ENCODE measurements at regions not wholly inside any gene's neighbourhood (a gene's known extent, or its start where the extent isn't known, plus 50 kb on each side); places are given as distances from the start of the nearest gene placed in this dataset.

DNA sequence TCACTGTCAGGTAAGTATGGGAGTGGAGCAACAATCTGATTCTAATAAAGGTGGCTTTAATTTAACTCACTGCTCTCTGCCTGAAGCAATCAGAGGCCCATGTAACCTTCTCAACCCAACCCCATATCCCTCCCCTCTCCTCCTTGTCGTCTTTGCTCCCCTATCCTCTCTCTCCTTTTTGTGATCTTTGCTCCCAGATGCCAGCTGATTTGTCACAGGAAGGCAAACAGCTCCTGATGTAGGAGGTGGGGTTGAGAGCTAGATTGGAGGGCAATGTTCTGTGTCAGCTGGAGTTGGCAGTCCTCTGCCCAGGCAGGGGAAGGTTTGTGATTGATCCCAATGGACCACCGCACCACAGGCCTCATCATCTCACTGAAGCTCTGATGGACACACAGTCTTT, 101.4 kb upstream of the PIK3CG start:
- Histone ChIP-seq H2BK5ac (ENCODE audit: low read depth, low read length, poor library complexity, severe bottlenecking) (no peak overlapping the region), H4K5ac (ENCODE audit: low read depth, low read length) (no peak overlapping the region), H3K79me1 (ENCODE audit: low read depth in 1 of 2, low read length in 2 of 2) (peaks cover 31 to 55% of the 10 kb centered on the region in 2 experiments), H3K14ac (replicated peaks; ENCODE audit: low read depth, low read length) (no peak overlapping the region), H3K4me2 (ENCODE audit: low read depth, low read length) (no peak overlapping the region), H4K20me1 (ENCODE audit: insufficient read depth, low read length) (no peaks in the 10 kb centered on the region), H3K4ac (ENCODE audit: low read depth, low read length) (peak overlapping the region; percentile 37; the same call in 1 of the 2 replicates), H4K8ac (ENCODE audit: low read depth in 2 of 2, low read length in 2 of 2) (no peak overlapping the region), H2AK5ac (ENCODE audit: low read depth, low read length) (peak overlapping the region; percentile 62), H3K23ac (ENCODE audit: low read depth, low read length) (no peak overlapping the region; the same call in 1 of the 2 replicates), H3K36me3 (ENCODE audit: control insufficient read depth, insufficient read depth, low read length) (no peaks in the 10 kb centered on the region), H3K4me1 (ENCODE audit: control insufficient read depth, insufficient read depth, low read length) (peaks cover 17% of the 10 kb centered on the region), H2AK9ac (replicated peaks; ENCODE audit: low read depth, low read length, poor library complexity) (no peak overlapping the region), H2BK120ac (ENCODE audit: low read depth, low read length) (no peak overlapping the region; the same call in 1 of the 2 replicates), H4K91ac (ENCODE audit: insufficient read depth, low read depth, low read length) (peak overlapping the region; percentile 24; the same call in 1 of the 2 replicates), H3K27ac (ENCODE audit: insufficient read depth, low read length) (no peak overlapping the region), H3K9ac (ENCODE audit: low read depth, low read length) (no peak overlapping the region), H2BK15ac (ENCODE audit: low read depth, low read length) (no peak overlapping the region; the same call in 2 of the 3 replicates), H3K56ac (ENCODE audit: extremely low read depth, insufficient read depth, low read length) (no peak overlapping the region), H3K9me1 (ENCODE audit: insufficient read depth, low read length) (peaks cover 11% of the 10 kb centered on the region), H3K4me3 (ENCODE audit: insufficient read depth, low read depth, low read length) (no peak overlapping the region), H2BK20ac (ENCODE audit: low read depth, low read length) (no peak overlapping the region), H3K27me3 (ENCODE audit: control insufficient read depth, insufficient read depth, low read length) (no peaks in the 10 kb centered on the region), H3K9me3 (ENCODE audit: control insufficient read depth, insufficient read depth, low read length) (no peaks in the 10 kb centered on the region), H3K18ac (ENCODE audit: low read depth, low read length) (no peak overlapping the region), H2AFZ (replicated peaks; ENCODE audit: low read length, poor library complexity) (no peak overlapping the region)
- no peak for TF ChIP-seq CTCF (conservative IDR thresholded peaks at IDR 0.05; ENCODE audit: low read depth, low read length)
- TF ChIP-seq POLR2A (IDR thresholded peaks at IDR 0.05; ENCODE audit: low read depth, low read length), result no peak
- no peak for TF ChIP-seq MAZ (IDR thresholded peaks at IDR 0.05; ENCODE audit: borderline replicate concordance, low read depth, low read length)
- TF ChIP-seq, protein P1, sequence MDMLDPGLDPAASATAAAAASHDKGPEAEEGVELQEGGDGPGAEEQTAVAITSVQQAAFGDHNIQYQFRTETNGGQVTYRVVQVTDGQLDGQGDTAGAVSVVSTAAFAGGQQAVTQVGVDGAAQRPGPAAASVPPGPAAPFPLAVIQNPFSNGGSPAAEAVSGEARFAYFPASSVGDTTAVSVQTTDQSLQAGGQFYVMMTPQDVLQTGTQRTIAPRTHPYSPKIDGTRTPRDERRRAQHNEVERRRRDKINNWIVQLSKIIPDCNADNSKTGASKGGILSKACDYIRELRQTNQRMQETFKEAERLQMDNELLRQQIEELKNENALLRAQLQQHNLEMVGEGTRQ (IDR thresholded peaks at IDR 0.05; ENCODE audit: low read depth, low read length), result no peak
- TF ChIP-seq CHD1 (IDR thresholded peaks at IDR 0.05; ENCODE audit: low read depth, low read length), result no peak
- no peak for TF ChIP-seq CEBPB (IDR thresholded peaks at IDR 0.05; ENCODE audit: low read depth, low read length)
- no peak for TF ChIP-seq FOS (IDR thresholded peaks at IDR 0.05; ENCODE audit: low read depth, low read length)
- TF ChIP-seq RCOR1 (IDR thresholded peaks at IDR 0.05; ENCODE audit: insufficient replicate concordance, low read length), result no peak
- TF ChIP-seq BHLHE40 (IDR thresholded peaks at IDR 0.05; ENCODE audit: low read depth, low read length), result no peak
- TF ChIP-seq SMC3 (IDR thresholded peaks at IDR 0.05; ENCODE audit: low read depth, low read length), result no peak
- TF ChIP-seq MAFK (IDR thresholded peaks at IDR 0.05; ENCODE audit: low read depth, low read length), result no peak
- TF ChIP-seq RFX5 (IDR thresholded peaks at IDR 0.05; ENCODE audit: low read depth, low read length), result no peak
- TF ChIP-seq, protein P2, sequence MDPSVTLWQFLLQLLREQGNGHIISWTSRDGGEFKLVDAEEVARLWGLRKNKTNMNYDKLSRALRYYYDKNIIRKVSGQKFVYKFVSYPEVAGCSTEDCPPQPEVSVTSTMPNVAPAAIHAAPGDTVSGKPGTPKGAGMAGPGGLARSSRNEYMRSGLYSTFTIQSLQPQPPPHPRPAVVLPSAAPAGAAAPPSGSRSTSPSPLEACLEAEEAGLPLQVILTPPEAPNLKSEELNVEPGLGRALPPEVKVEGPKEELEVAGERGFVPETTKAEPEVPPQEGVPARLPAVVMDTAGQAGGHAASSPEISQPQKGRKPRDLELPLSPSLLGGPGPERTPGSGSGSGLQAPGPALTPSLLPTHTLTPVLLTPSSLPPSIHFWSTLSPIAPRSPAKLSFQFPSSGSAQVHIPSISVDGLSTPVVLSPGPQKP (IDR thresholded peaks at IDR 0.05; ENCODE audit: borderline replicate concordance, low read depth, low read length), result no peak
- no peak for TF ChIP-seq NFE2L2 (IDR thresholded peaks at IDR 0.05; ENCODE audit: low read depth, low read length)
- no peak for TF ChIP-seq RAD21 (IDR thresholded peaks at IDR 0.05; ENCODE audit: low read length)
- no peak for TF ChIP-seq MXI1 (IDR thresholded peaks at IDR 0.05; ENCODE audit: borderline replicate concordance, low read depth, low read length)
- POLR2A ChIA-PET (ENCODE audit: unreplicated experiment), result no interaction called here
- no TSS peak for BruUV-seq (replicated peaks)
- DNase-seq, result no peak
- in situ Hi-C loops (cut with MboI; ENCODE audit: low sequenced_read_pairs), result no loop called here
- CTCF ChIA-PET, result no interaction called here
- dilution Hi-C loops (cut with HindIII; ENCODE audit: low sequenced_read_pairs, unreplicated experiment), result no loop called here
- intact Hi-C loops (cut with micrococcal nuclease), result no loop called here
- no peak for ATAC-seq (ENCODE audit: low read depth)
- no CpG with 5 or more reads among the region's 2 CpGs for WGBS, 2 experiments (ENCODE audit: extremely low coverage in 2 of 2, insufficient read length in 1 of 2)
